HL-60 (cell line): ENCODE measurements at regions not wholly inside any gene's neighbourhood (a gene's known extent, or its start where the extent isn't known, plus 50 kb on each side); places are given as distances from the start of the nearest gene placed in this dataset.

Experiments used
- POLR2AphosphoS5 ChIP-seq: IDR thresholded peaks from 2 replicates; pipeline ENCODE4 v1.6.1; 2012; ENCODE audit warnings: low read depth
- TF ChIP-seq, protein P1 (sequence below): IDR thresholded peaks from one replicate; pipeline ENCODE4 v1.5.1; 2011; ENCODE audit warnings: low read length, control low read depth, inconsistent platforms; ENCODE audit not compliant: insufficient read depth
- TF ChIP-seq, protein P2 (sequence below): IDR thresholded peaks from 2 replicates; pipeline ENCODE4 v1.6.1; 2012; ENCODE audit warnings: low read depth; ENCODE audit not compliant: insufficient replicate concordance

DNA sequence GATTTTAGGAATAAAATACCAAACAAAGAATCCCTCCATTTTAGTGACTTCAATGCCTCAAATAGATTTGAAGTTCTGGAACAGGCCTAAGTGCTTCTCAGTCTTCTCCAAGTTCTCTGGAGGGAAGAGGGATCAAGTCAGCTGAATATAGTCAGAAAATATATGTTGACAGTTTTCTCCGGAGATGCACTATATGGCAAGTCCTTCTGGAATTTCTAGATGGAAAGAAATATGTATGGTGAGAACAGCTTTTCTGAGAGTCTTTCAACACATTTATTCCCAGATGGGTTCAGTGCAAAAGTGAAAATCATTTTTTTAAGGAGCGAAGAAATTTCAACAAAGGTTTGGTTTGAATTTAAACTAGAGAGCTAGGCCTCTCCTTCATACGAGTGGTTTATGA, 317.4 kb upstream of the SLC30A5 start:
- TF ChIP-seq, protein P1, sequence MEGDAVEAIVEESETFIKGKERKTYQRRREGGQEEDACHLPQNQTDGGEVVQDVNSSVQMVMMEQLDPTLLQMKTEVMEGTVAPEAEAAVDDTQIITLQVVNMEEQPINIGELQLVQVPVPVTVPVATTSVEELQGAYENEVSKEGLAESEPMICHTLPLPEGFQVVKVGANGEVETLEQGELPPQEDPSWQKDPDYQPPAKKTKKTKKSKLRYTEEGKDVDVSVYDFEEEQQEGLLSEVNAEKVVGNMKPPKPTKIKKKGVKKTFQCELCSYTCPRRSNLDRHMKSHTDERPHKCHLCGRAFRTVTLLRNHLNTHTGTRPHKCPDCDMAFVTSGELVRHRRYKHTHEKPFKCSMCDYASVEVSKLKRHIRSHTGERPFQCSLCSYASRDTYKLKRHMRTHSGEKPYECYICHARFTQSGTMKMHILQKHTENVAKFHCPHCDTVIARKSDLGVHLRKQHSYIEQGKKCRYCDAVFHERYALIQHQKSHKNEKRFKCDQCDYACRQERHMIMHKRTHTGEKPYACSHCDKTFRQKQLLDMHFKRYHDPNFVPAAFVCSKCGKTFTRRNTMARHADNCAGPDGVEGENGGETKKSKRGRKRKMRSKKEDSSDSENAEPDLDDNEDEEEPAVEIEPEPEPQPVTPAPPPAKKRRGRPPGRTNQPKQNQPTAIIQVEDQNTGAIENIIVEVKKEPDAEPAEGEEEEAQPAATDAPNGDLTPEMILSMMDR = no peak
- TF ChIP-seq POLR2AphosphoS5 = no peak
- TF ChIP-seq, protein P2, sequence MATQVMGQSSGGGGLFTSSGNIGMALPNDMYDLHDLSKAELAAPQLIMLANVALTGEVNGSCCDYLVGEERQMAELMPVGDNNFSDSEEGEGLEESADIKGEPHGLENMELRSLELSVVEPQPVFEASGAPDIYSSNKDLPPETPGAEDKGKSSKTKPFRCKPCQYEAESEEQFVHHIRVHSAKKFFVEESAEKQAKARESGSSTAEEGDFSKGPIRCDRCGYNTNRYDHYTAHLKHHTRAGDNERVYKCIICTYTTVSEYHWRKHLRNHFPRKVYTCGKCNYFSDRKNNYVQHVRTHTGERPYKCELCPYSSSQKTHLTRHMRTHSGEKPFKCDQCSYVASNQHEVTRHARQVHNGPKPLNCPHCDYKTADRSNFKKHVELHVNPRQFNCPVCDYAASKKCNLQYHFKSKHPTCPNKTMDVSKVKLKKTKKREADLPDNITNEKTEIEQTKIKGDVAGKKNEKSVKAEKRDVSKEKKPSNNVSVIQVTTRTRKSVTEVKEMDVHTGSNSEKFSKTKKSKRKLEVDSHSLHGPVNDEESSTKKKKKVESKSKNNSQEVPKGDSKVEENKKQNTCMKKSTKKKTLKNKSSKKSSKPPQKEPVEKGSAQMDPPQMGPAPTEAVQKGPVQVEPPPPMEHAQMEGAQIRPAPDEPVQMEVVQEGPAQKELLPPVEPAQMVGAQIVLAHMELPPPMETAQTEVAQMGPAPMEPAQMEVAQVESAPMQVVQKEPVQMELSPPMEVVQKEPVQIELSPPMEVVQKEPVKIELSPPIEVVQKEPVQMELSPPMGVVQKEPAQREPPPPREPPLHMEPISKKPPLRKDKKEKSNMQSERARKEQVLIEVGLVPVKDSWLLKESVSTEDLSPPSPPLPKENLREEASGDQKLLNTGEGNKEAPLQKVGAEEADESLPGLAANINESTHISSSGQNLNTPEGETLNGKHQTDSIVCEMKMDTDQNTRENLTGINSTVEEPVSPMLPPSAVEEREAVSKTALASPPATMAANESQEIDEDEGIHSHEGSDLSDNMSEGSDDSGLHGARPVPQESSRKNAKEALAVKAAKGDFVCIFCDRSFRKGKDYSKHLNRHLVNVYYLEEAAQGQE = no peak
